ENCODE measurements at regions not wholly inside any gene's neighbourhood (a gene's known extent, or its start where the extent isn't known, plus 50 kb on each side); places are given as distances from the start of the nearest gene placed in this dataset.

GRCh38 chr21:26653430-26653829 lies 80.3 kb upstream of the CYYR1 start:
- Mint-ChIP-seq H3K9me3 (ENCODE audit: unreplicated experiment) (no peaks in the 10 kb centered on the region), H3K36me3 (ENCODE audit: unreplicated experiment) (peaks cover 4% of the 10 kb centered on the region), H3K27ac (ENCODE audit: unreplicated experiment) (no peak overlapping the region), H3K4me1 (ENCODE audit: low read depth, unreplicated experiment) (no peaks in the 10 kb centered on the region), H3K4me3 (ENCODE audit: unreplicated experiment) (no peak overlapping the region), H3K27me3 (ENCODE audit: unreplicated experiment) (peaks cover 2% of the 10 kb centered on the region)
- DNase-seq, result no peak
- no peak for TF ChIP-seq CTCF (IDR thresholded peaks at IDR 0.05; ENCODE audit: partially characterized antibody, unreplicated experiment)

GRCh38 chr21:26652854-26653253 lies 79.8 kb upstream of the CYYR1 start:
- no peak for TF ChIP-seq CTCF (IDR thresholded peaks at IDR 0.05; ENCODE audit: partially characterized antibody, unreplicated experiment)
- peaks cover 4% of the 10 kb centered on the region for H3K36me3 Mint-ChIP-seq (ENCODE audit: unreplicated experiment)
- H3K4me1 Mint-ChIP-seq (ENCODE audit: low read depth, unreplicated experiment), result no peaks in the 10 kb centered on the region
- H3K4me3 Mint-ChIP-seq (ENCODE audit: unreplicated experiment), result no peak overlapping the region
- no peak for DNase-seq
- no peak overlapping the region for H3K27ac Mint-ChIP-seq (ENCODE audit: unreplicated experiment)
- peaks cover 2% of the 10 kb centered on the region for H3K27me3 Mint-ChIP-seq (ENCODE audit: unreplicated experiment)
- no peaks in the 10 kb centered on the region for H3K9me3 Mint-ChIP-seq (ENCODE audit: unreplicated experiment)

GRCh38 chr21:26641062-26641461 lies 68.0 kb upstream of the CYYR1 start:
- H3K9me3 Mint-ChIP-seq (ENCODE audit: unreplicated experiment), result peaks cover 1% of the 10 kb centered on the region
- no peak for TF ChIP-seq CTCF (IDR thresholded peaks at IDR 0.05; ENCODE audit: partially characterized antibody, unreplicated experiment)
- peaks cover 2% of the 10 kb centered on the region for H3K27me3 Mint-ChIP-seq (ENCODE audit: unreplicated experiment)
- H3K27ac Mint-ChIP-seq (ENCODE audit: unreplicated experiment), result no peak overlapping the region
- H3K4me1 Mint-ChIP-seq (ENCODE audit: low read depth, unreplicated experiment), result no peaks in the 10 kb centered on the region
- H3K36me3 Mint-ChIP-seq (ENCODE audit: unreplicated experiment), result peaks cover 28% of the 10 kb centered on the region
- DNase-seq, result no peak
- no peak overlapping the region for H3K4me3 Mint-ChIP-seq (ENCODE audit: unreplicated experiment)

GRCh38 chr21:26637201-26637745 lies 64.2 kb upstream of the CYYR1 start:
- Mint-ChIP-seq H3K36me3 (ENCODE audit: unreplicated experiment) (peaks cover 30% of the 10 kb centered on the region), H3K27me3 (ENCODE audit: unreplicated experiment) (no peaks in the 10 kb centered on the region), H3K4me3 (ENCODE audit: unreplicated experiment) (no peak overlapping the region), H3K9me3 (ENCODE audit: unreplicated experiment) (peaks cover 8% of the 10 kb centered on the region), H3K4me1 (ENCODE audit: low read depth, unreplicated experiment) (no peaks in the 10 kb centered on the region), H3K27ac (ENCODE audit: unreplicated experiment) (no peak overlapping the region)
- no peak for DNase-seq
- TF ChIP-seq CTCF (IDR thresholded peaks at IDR 0.05; ENCODE audit: partially characterized antibody, unreplicated experiment), result no peak

- H3K27ac Mint-ChIP-seq (ENCODE audit: unreplicated experiment), result no peak overlapping the region
- H3K4me3 Mint-ChIP-seq (ENCODE audit: unreplicated experiment), result no peak overlapping the region
- no peaks in the 10 kb centered on the region for H3K27me3 Mint-ChIP-seq (ENCODE audit: unreplicated experiment)
- peaks cover 30% of the 10 kb centered on the region for H3K36me3 Mint-ChIP-seq (ENCODE audit: unreplicated experiment)
- no peak for DNase-seq
- H3K9me3 Mint-ChIP-seq (ENCODE audit: unreplicated experiment), result peaks cover 13% of the 10 kb centered on the region
- no peaks in the 10 kb centered on the region for H3K4me1 Mint-ChIP-seq (ENCODE audit: low read depth, unreplicated experiment)
- no peak for TF ChIP-seq CTCF (IDR thresholded peaks at IDR 0.05; ENCODE audit: partially characterized antibody, unreplicated experiment)
These were observed 62.6 kb upstream of the CYYR1 start for GRCh38 chr21:26635681-26636080.
